Middle frontal gyrus (tissue), 1 donor: ENCODE measurements at regions not wholly inside any gene's neighbourhood (a gene's known extent, or its start where the extent isn't known, plus 50 kb on each side); places are given as distances from the start of the nearest gene placed in this dataset.

Experiments
- DNase-seq: peaks from one replicate; pipeline ENCODE4 v3.0.0-alpha.2; 2015; ENCODE audit warnings: low spot score; ENCODE audit errors: extremely low spot score

DNA sequence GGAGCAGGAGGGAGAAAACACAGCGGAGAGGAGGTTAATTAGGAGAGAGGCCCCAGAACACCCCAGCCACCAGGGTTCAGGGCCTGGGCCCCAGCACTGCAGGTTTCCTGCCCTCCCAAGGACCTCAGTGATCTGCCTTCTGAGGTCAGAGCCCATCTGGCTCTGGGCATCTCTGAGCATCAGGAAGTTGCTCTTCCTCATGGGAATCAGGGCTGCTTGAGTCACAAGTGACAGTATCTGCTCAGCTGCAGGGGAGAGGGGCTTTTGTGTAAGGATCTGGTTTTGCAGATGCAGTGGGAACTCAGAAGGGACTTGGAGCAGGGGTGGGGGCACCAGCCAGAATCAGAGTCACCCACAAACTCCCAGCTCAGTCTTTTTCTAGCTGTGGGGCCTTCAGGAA is 472.1 kb downstream of the PTPRU start:
- no peak for DNase-seq

DNA sequence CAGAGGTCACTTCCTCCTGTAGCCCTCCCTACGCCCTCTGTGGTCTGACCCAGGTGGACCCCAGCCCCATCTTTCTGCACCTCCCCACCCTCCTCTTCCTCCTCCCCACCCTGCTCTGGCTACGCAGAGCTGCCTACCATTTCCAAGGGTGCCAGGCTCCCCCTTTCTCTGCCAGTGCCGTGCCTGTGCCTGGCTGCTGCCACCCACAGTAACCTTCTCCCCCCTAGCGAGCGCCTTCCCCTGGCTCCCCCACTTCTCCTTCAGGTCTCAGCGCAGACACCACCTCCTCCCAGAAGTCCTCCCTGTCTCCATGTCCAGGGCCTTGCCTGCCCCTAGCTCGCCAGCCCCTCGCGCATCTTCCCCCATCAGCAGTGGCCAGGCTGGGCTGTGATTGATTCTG is 471.5 kb downstream of the PTPRU start:
- no peak for DNase-seq

DNA sequence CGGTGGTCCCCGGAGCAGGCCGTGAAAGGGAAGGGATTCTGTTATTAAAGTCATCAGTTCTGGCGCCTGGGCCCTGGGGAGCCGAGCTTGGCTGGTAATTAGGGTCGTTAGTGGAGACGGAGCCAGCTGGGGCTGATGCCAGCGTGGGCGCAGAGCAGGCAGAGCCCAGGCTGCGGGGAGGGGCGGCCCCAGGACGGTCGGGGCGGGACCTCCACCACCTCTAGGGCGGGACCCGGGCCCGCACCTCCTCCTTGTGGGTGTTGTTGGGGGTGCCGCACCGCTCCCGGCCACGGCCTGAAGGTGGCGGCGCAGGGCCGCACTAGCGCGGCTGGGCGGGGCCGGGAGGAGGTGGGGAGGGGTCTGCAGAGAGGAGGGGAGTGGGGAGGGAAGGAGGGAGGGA is 470.6 kb downstream of the PTPRU start:
- DNase-seq = no peak

DNA sequence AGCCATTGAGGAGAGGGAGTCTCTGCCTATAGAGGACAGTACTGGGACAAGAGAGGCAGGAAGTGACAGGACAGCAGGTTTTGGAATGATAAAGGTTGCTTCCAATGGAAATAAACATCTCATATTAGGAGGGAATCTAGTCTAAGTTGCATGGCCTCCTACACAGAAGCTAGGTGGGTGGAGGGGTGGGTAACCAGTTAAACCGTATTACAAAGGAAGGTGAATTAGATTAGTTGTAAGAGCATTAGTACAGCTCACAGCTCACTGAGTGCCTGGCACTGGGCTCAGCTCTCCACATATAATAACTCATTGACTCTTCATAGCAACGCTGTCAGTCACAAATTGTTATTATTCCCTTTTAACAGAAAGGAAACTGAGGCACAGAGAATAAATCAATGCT is 468.1 kb downstream of the PTPRU start:
- no peak for DNase-seq

DNA sequence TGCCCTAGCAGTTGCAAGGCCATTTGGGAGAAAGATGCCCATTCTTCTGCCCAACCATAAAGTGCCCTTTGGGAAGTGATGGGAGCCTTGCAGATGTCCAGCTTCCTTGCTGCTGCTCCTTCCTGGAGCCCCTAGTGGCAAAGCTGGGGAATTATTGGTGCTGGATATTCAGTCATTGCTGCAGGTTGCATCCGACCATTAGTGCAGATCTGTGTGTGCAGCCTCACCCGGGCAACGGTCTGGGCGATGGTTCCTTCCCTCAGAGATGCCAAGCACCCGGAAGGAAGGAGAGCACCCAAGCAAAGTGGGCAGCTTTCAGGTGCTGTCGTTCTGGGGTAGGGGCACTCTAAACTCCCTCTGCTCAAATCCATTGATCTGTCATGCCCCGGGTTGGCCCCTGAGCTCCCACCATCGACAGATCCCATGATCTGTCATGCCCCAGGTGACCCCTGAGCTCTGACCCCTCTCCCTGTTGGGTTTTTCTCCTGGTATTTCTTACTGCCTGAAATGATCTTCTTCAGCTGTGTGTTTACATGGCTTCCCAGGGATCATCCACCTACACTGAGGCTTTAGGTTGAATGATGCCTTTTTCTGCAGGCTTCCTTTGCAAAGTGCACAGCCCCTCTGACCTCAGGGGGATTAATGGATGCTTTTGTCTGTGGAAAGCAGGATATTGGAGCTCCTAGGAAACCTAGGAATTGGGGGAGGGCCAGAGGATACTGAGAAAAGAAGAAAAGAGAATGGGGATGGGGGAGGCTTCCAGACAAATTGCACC is 467.5 kb downstream of the PTPRU start:
- DNase-seq = no peak

DNA sequence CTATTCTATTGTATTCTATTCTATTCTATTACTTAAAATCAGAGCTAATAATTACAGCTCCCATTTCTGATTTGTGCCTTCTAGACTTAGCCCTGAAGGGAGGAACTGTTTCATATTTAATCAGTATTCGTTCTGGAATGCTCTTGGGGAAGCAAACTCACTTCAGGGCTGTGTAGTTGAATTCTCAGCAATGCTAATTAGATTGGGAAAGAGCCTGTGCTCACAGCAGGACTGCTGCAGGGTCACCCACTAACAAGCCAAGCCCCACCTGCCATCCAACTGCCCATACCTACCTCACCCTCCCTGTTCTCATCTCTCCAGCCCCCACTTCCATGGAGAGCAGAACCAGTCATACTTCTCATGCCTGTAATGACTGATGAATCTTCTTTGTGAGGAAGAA is 464.2 kb downstream of the PTPRU start:
- DNase-seq = no peak

DNA sequence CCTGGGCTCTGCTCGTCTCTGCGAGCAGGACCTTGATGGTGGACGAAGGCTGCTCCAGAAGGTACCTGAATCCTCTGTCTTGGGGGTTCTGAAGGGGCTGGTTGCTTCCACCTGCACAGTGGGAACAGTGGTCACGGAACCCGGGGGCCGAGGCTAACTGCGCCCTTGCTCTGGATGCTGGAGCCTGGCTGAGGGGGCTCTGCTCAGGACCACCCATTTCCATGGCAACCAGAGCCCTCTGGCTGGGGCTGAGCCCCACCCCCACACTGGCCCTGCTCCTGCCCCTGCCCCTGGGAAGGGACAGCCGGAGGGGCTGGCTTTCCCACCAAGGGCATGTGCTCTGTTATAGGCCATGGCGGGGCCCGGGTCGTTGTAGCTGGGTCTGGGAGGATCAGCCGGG is 462.3 kb downstream of the PTPRU start:
- DNase-seq = no peak

DNA sequence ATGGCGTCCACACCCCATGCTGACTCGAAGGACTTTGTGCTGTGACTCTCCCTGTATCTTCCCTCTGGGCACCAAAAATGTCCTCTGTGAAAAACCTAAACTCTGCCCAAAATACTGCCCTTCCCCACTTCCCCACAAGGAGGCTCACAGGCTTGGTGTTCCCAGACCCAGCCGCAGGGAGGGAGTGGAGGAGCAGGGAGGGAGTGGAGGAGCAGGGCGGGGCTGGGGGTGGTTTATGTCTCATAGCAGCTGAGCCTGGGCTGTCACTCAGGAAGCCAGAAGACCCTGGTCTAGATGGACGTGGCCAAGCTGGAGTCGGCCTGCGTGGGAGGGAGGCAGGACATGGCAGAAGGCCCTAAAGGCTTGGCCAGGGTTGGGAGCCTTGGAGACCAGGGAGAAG is 461.7 kb downstream of the PTPRU start:
- DNase-seq = no peak

DNA sequence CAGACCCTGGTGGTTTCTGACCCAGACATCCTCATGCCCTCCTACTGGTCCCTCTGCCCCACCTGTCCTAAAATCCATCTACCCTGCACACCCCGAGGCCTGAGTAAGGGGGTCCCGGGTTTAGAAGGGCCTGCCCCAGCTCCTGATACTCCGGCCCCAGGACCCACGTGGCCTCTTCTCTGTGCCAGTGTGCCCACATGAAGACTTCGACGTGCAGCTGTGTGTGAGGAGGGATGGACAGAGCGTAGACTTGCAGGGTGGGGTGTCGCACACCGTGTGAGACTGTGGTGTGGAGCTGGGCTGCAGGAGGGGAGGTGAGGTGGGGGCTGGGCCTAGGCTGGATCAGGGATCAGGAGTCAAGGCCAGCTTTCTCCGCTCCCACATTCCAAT is 461.1 kb downstream of the PTPRU start:
- no peak for DNase-seq

DNA sequence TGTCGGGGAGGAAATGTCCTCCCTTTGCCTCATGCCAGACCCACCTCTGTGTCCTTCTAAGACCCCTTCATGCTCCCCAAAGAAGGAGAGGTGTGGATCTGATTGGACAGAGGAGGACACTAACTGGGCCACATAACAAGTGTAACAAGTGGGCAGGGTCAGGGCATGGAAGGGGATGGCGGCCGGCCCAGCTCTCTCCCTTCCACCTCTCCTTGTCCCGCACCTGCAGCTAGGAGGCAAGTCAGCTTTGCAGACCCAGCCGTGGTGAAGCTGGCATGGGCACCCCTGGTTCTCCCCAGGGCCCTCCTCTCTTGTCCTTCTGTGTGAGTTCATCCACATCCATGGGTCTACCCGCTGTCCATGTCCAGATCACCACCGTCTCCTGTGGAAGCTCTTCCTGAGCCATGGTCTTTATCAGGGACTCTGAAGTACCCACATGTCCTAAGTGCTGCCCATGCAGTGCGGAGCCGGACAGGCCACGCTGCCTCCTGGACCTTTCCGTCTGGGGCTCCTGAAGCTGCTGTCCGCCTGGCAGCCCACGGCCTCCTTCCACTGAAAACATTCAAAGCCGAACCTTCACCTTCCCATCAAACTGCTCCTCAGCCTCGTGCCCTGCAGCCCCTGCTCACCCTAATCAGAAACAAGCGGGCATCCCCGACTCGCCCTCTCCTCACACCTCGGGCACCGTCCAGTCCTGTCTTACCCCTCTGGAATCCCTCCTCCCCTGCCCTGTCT is 460.5 kb downstream of the PTPRU start:
- DNase-seq = no peak

DNA sequence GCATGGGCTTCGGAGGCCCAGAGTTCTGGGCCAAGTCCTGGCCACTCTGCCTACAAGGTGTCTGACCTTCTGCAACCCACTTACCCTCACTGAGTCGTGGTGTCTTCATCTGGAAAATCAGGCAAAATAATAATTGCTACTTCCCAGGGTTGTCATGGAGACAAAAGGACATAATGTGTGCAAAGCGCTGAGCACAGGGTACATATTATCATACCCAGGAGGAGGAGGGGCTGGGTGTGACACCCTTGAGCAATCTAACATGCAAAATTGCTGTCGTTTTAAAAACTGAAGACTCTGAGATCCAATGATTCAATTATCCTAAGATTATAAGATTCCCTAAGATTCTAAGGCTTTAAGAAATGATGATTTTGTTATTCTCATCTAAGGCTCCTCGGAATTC is 459.5 kb downstream of the PTPRU start:
- no peak for DNase-seq

DNA sequence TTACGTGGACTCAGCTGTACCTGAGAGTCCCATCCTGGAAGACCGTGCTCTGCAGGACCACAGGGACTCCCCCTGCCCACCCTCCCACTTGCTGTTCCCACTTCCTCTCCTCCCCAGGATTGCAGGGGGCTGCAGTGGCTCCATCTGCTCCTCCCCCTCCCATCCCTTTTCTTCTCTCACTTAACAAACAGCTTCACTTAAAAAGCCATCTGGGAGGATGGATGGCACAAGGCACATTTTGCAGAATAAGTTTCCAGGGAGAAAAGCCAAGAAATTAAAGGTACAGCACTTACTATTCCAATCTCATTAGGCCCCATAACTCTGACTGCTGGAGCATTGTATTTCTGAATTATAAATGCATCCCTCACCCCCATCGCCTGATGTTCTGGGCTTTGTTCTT is 458.7 kb downstream of the PTPRU start:
- DNase-seq = no peak

DNA sequence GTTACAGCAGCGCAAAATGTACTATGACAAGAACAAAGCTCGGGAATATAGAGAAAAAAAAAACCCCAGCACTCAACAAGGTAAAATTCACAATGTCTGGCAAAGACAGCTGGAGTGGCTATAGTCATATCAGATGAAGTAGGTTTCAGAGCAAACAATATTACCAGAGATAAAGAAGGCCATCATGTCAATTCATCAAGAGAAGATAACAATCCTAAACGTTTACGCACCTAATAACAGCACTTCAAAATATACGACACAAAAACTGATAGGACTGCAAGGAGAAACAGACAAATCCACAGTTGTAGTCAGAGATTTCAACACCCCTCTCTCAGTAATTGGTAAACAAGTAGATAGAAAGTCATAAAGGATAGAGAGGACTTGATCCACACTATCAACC is 455.2 kb downstream of the PTPRU start:
- no peak for DNase-seq

DNA sequence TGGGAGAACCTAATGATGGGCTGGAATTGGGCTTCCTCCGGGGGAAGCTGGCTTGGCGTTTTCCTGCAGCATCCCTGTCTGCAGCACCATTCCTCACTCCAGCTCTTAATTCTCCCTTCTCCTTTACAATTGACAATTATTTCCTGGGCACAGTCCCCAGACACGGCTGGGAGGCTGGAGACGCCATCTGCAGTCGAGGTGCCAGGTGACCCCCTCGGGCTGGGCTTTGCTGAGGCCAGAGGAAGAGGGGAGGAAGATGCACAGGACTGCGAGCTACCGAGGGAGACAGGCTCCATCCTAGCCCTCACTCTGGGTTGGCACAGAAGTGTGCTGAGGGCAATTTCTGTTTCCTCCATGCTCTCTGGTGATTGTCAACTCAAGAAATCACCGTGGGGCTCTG is 453.8 kb downstream of the PTPRU start:
- no peak for DNase-seq

DNA sequence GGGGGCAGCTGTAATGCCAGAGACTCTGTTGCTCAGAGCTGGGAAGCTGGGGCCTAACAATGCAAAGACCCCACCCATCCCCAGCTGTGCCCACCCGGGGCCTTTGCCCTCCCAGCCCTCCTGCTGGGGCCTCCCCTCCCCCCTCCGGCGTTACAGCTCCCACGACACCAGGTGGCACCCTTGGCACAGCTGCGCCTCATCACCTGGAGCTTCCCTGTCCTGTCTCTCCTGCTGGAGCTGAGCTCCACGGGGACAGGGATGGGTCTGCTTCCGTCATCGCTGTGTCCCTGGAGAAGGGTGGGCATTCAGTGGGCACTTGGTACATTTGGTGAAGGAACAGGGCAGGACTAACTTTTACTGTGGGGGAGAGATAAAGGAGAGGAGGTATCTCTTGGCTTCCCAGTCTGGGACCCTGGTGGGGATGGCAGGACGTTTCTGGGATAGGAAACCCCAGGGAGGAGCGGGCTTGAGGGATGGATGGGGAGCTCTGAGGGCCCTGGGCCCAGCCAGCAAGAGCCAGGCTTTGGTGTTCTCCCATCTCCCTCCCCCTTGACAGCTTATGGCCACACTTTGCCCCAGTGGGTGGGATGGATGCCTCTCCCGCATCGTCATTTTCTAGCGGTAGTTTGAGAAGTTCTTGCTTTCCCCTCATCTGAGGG is 453.2 kb downstream of the PTPRU start:
- no peak for DNase-seq

DNA sequence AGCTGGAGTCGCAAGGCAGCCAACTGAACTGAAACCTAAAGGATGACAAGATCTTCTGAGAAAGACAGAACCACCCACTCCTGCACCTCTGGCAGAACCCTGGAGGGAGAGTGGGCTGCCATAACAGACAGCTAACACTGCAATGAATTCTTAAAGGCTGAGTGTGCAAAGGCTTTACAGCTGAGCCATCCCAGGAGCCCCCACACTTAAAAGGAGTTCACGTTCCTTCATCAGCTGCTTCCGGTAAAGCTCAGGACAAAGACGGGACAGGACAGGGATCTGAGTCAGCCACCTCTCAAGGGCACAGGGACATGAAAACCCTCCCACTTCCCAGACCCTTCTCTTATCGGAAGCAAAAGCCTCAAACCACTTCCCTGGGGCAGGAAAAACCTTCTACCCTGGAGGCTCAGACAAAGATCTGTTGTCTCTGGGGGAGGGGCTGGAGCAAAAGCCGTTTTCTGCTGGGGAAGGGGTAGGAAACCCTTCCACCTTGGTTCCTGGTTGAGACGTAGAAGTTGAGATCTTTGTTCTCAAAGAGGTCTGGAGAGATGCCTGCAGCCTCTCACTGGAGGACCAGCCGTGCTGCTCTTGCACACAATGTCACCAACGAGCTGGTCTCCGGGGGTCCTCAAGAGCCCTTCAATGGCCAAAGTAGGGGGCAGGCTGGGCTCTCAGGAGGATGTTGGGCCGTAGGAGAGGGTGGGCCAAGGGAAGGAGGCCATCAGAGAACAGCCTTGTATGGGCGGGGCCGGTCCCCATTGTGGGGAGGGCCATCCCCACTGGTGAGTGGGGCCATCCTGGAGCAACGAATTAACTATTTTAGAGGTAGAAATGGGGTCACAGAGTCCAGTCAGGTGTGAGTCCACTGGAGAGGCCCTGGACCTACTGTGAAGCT is 452.4 kb downstream of the PTPRU start:
- no peak for DNase-seq

DNA sequence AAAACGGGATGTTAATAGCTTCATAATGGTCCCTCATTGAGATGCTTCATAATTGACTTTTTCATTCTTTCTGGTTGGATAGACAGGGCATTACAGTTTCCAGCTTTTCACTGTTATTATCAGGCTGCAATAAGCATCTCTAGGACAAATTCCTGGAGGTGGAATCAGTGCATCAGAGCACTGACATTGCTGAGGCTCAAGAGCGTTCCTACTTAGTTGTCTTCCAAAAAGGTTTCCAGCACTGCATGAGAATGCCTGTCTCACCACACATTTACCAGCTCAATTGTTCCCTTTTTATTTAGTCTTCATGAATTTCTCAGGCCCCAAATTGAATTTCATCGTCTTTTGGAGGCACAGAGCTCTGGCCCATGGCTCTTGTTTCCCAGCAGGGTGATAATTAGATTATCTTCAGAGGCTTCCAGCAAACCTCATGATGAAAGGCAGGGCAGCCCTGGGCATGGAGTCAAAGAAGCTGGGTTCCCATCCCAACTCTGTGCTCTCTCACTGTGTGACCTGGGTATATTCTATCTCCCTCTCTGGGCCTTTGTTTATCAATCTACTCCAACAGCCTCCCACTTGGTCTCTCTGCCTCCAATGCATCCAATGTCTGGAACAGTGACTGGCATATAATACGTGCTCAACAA is 451.4 kb downstream of the PTPRU start:
- no peak for DNase-seq

DNA sequence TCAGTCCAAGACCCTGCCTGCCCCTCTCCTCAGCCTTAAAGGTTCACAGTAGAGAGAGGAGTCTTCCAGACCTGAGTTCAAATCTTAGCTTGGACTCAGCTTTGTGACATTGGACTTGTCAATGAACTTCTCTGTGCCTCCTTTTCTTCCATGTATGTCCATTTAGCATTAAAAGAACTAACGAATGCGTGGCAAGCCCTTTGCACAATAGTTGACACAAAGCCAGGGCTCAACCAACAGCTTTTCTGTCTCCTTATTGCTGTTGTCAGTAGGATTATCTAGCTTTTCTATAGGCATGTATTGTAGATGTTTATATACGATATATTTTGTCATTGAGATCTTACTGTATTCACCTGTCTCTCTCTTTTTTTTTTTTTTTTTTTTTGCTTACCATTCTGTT is 450.8 kb downstream of the PTPRU start:
- DNase-seq = no peak

DNA sequence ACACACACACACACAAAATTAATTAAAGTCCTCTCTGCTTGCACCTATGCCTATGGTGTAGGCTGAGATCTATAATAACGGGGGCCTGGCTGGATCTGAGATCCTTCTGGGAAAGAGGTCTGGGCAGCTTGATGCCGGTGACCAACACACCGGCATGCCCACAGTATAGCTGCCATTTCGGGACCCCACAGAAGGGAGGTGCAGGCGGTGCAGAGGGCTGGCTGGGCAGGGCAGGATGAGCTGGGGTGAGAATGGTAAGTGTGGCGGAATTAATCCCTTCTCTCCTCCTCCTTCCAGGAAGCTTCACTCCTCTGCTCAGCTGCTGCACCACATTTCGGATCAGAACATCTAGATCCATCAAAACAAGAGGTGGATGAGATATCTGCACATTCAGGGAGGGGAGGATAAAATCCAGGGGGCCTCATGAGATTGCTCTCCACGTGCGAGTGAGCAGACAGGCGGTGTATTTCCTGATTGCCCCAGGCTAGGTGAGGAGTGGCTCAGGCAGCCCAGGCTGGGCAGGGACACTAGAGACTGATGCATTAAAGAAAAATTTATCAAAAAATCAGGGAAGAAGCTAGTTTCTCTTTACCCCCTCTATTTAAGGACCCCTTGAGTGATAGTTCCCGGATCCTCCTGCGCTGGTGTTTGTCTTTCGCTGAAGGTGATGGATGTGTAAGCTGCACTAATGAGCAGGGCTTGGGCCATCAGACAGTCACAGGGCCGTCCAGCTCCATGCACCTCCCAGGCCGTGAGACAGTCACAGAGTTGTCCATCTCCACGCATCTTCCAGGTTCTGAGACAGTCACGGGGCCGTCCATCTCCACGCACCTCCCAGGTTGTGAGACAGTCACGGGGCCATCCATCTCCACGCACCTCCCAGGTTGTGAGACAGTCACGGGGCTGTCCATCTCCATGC is 449.9 kb downstream of the PTPRU start:
- DNase-seq = no peak

DNA sequence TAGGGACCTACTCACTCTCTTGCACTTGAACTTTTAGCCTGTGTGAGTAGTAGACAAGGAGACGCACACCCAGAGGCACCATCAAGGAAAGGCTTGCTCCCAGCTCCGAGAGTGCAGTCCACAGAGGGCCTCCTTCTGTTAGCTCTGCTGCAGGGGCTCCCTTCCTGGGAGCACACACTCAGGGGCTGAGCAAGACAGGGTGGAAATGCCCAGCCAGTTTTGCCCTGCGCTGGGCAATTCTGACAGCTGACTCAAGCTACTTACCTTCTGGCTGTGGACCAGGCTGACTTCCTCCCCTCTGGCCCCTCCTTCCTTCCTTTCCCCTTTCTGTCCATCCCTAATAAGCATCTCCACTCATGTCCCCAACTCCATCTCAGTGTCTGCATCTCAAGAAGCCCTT is 449.1 kb downstream of the PTPRU start:
- no peak for DNase-seq
